GM12878 (cell line): ENCODE measurements at regions not wholly inside any gene's neighbourhood (a gene's known extent, or its start where the extent isn't known, plus 50 kb on each side); places are given as distances from the start of the nearest gene placed in this dataset.

Source experiments
- ATAC-seq: fragments of 200-7000 bp; cut with Tn5 transposase; 3 replicates; pipeline ENCODE4 v1.9.1; 2020; ENCODE audit warnings: mild to moderate bottlenecking, moderate library complexity
- BruUV-seq: library from RNA; stranded (reverse); fragments of 400-500 nt; replicated peaks from 2 replicates; lab custom pipeline; 2021; lab: Mats Ljungman, UMichigan
- CTCF ChIA-PET: fragments of 300-600 bp; sonication (Branson Sonifier 250); formaldehyde crosslinking; extraction: SDS; loops from one replicate; lab custom pipeline; 2021; ENCODE audit warnings: inconsistent platforms; lab: Yijun Ruan, JAX
- POLR2A ChIA-PET: fragments of 350-600 bp; formaldehyde crosslinking; extraction: SDS; loops from one replicate; lab custom pipeline; 2021; ENCODE audit warnings: inconsistent platforms; lab: Charles Lee
- RAD21 ChIA-PET: fragments of 300-600 bp; sonication (Branson Sonifier 250); formaldehyde crosslinking; loops from one replicate; lab custom pipeline; 2023; ENCODE audit warnings: antibody characterized with exemption; ENCODE audit not compliant: unreplicated experiment; lab: Charles Lee
- SMC1A ChIA-PET: fragments of 300-600 bp; sonication (Branson Sonifier 250); formaldehyde crosslinking; loops from one replicate; lab custom pipeline; 2023; ENCODE audit not compliant: unreplicated experiment, uncharacterized antibody; lab: Charles Lee
- DNase-seq: peaks from one replicate; pipeline ENCODE4 v3.0.0-alpha.2; 2011; ENCODE audit warnings: low read depth, low spot score
- FAIRE-seq: peaks from 3 replicates; lab custom pipeline; 2011; peaks lifted over from hg19 to GRCh38; lab: Jason Lieb, UNC
- H2AFZ ChIP-seq: 2 replicates; pipeline ENCODE4 v1.6.0; 2011; ENCODE audit warnings: low read depth, low read length, control low read depth; ENCODE audit not compliant: control insufficient read depth
- H3K27ac ChIP-seq: 2 replicates; pipeline ENCODE4 v1.5.1; 2011; ENCODE audit warnings: control low read depth; ENCODE audit not compliant: control insufficient read depth, insufficient read depth
- H3K27me3 ChIP-seq, 2 experiments: replicated peaks in 1 of 2; 2 replicates each; pipeline versions ENCODE4 v1.6.0 to v1.6.1; 2011; ENCODE audit warnings: low read length in 1 of 2; ENCODE audit not compliant: control insufficient read depth in 2 of 2, insufficient read depth in 2 of 2
- H3K36me3 ChIP-seq, 2 experiments: 2 replicates each; pipeline ENCODE4 v1.5.1; 2011; ENCODE audit warnings: low read length in 1 of 2; ENCODE audit not compliant: control insufficient read depth in 2 of 2, insufficient read depth in 2 of 2
- H3K4me1 ChIP-seq: 2 replicates; pipeline ENCODE4 v1.6.1; 2011; ENCODE audit warnings: mild to moderate bottlenecking, low read length, moderate library complexity, mixed read lengths; ENCODE audit not compliant: control insufficient read depth, insufficient read depth
- H3K4me2 ChIP-seq: 2 replicates; pipeline ENCODE4 v1.6.0; 2011; ENCODE audit warnings: control low read depth; ENCODE audit not compliant: control insufficient read depth, insufficient read depth
- H3K4me3 ChIP-seq: fragments of 200-600 bp; sonication (generic); 2 replicates; pipeline ENCODE4 v1.5.1; 2016
- H3K79me2 ChIP-seq: 2 replicates; pipeline ENCODE4 v1.6.0; 2011; ENCODE audit warnings: low read length; ENCODE audit not compliant: control insufficient read depth, insufficient read depth
- H3K9ac ChIP-seq: 2 replicates; pipeline ENCODE4 v1.8.0; 2011; ENCODE audit warnings: low read length, control low read depth, mixed read lengths; ENCODE audit not compliant: control insufficient read depth, insufficient read depth
- H3K9me3 ChIP-seq: replicated peaks from 3 replicates; pipeline ENCODE4 v1.5.1; 2011; ENCODE audit warnings: mild to moderate bottlenecking, low read length; ENCODE audit not compliant: control insufficient read depth, insufficient read depth
- H4K20me1 ChIP-seq: 2 replicates; pipeline ENCODE4 v1.6.0; 2011; ENCODE audit not compliant: control insufficient read depth, insufficient read depth
- ASH2L ChIP-seq: fragments of 300-600, 200-600 bp; sonication (generic); IDR thresholded peaks from 2 replicates; pipeline ENCODE4 v1.6.1; 2017; ENCODE audit warnings: low read depth, mild to moderate bottlenecking, borderline replicate concordance
- EP300 ChIP-seq, 2 experiments: fragments of 150-350 bp in 1 of 2; IDR thresholded peaks; 2 replicates each; pipeline ENCODE4 v1.6.1; 2011 to 2012; ENCODE audit warnings: low read depth in 2 of 2, low read length in 2 of 2, borderline replicate concordance in 1 of 2, improper control_type of control experiment in 1 of 2, inconsistent platforms in 1 of 2; ENCODE audit not compliant: control insufficient read depth in 1 of 2
- JUND ChIP-seq: IDR thresholded peaks from 2 replicates; pipeline ENCODE4 v1.6.1; 2012; ENCODE audit warnings: low read depth, mild to moderate bottlenecking, low read length, improper control_type of control experiment, moderate library complexity
- MTA2 ChIP-seq: fragments of 450-650 bp; IDR thresholded peaks from 2 replicates; pipeline ENCODE4 v1.6.1; 2016; ENCODE audit warnings: low read depth, mild to moderate bottlenecking, moderate library complexity
- MYB ChIP-seq: fragments of 150-350 bp; IDR thresholded peaks from 2 replicates; pipeline ENCODE4 v1.6.1; 2014; ENCODE audit warnings: mild to moderate bottlenecking, low read depth, low read length, borderline replicate concordance
- MYC ChIP-seq: IDR thresholded peaks from 2 replicates; pipeline ENCODE4 v1.6.1; 2011; ENCODE audit warnings: mild to moderate bottlenecking, low read length, moderate library complexity, inconsistent platforms; ENCODE audit not compliant: insufficient read depth, insufficient replicate concordance, insufficient read length, severe bottlenecking
- NFIC ChIP-seq: IDR thresholded peaks from 2 replicates; pipeline ENCODE4 v1.6.1; 2012; ENCODE audit warnings: low read depth, mild to moderate bottlenecking, inconsistent platforms, low read length, moderate library complexity
- POLR2A ChIP-seq: IDR thresholded peaks from 2 replicates; pipeline ENCODE4 v1.6.1; 2011; ENCODE audit warnings: low read depth, mild to moderate bottlenecking, low read length
- SIN3A ChIP-seq: IDR thresholded peaks from 2 replicates; pipeline ENCODE4 v1.6.1; 2012; ENCODE audit warnings: low read depth, low read length, improper control_type of control experiment
- SIX5 ChIP-seq: IDR thresholded peaks from 2 replicates; pipeline ENCODE4 v1.6.1; 2011; ENCODE audit warnings: mild to moderate bottlenecking, low read depth, low read length, moderate library complexity; ENCODE audit not compliant: severe bottlenecking
- SMC3 ChIP-seq: IDR thresholded peaks from 2 replicates; pipeline ENCODE4 v1.6.1; 2011; ENCODE audit warnings: low read length, improper control_type of control experiment, borderline replicate concordance
- SREBF2 ChIP-seq: IDR thresholded peaks from 2 replicates; pipeline ENCODE4 v1.6.1; 2012; ENCODE audit warnings: mild to moderate bottlenecking, low read length
- WRNIP1 ChIP-seq: IDR thresholded peaks from 2 replicates; pipeline ENCODE4 v1.6.1; 2011; ENCODE audit warnings: low read depth, low read length, improper control_type of control experiment, borderline replicate concordance
- ZZZ3 ChIP-seq: IDR thresholded peaks from 2 replicates; pipeline ENCODE4 v1.6.1; 2011; ENCODE audit warnings: low read depth; ENCODE audit not compliant: control insufficient read depth, insufficient read length
- WGBS: methylation state at CpG from one replicate; pipeline ENCODE4 v1.1.6; 2016; ENCODE audit warnings: low lambda C conversion rate; ENCODE audit not compliant: insufficient replicate concordance, insufficient coverage; ENCODE audit errors: missing lambda C conversion rate; 5-methylcytosine and 5-hydroxymethylcytosine counted together
- in situ Hi-C: fragments of 300-500 bp; cut with MboI; formaldehyde crosslinking; loops from 9 replicates; pipeline ENCODE4 v1.14.3; 2018; ENCODE audit warnings: mixed read lengths
- intact Hi-C: fragments of 100-400 bp; cut with micrococcal nuclease; formaldehyde crosslinking; loops from one replicate; pipeline ENCODE4 v1.14.2; 2022; ENCODE audit not compliant: unreplicated experiment
- TF ChIP-seq, protein P1 (sequence below): IDR thresholded peaks from 2 replicates; pipeline ENCODE4 v1.6.1; 2011; ENCODE audit warnings: low read depth, low read length, improper control_type of control experiment, borderline replicate concordance
- TF ChIP-seq, protein P2 (sequence below): fragments of 450-650 bp; IDR thresholded peaks from 2 replicates; pipeline ENCODE4 v1.6.1; 2018; ENCODE audit warnings: borderline replicate concordance, mild to moderate bottlenecking; ENCODE audit not compliant: partially characterized antibody

DNA sequence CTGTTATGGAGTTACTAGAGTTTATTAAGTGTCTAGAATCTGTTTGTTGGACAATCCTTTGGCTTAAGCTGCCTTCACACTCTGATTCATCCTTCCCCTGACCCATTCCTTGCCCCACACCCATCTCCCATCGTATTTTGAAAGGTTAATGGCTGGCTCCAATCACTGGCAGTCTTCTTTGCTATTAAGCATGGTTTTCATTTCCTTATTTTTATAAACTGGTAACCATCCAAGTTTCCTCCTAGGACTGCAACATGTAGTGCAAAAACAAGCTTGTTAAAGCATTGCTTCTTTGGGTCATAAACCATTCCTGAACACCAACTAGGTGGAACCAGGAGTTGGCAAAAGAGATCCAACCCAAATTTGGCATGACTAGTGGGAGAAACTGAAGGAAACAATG lies 148.4 kb downstream of the DTWD1 start:
- Histone ChIP-seq H3K9me3 (no peaks in the 10 kb centered on the region), H3K27ac (no peak overlapping the region), H4K20me1 (no peaks in the 10 kb centered on the region), H3K4me3 (no peak overlapping the region), H3K27me3 (no peaks in the 10 kb centered on the region), H3K4me1 (no peaks in the 10 kb centered on the region), H3K9ac (no peak overlapping the region), H2AFZ (no peak overlapping the region), H3K36me3 (no peaks in the 10 kb centered on the region), H3K79me2 (no peaks in the 10 kb centered on the region), H3K4me2 (no peak overlapping the region)
- DNase-seq (no peak), FAIRE-seq (no peak), ATAC-seq (no peak)
- ChIA-PET SMC1A (no interaction called here), CTCF (no interaction called here), POLR2A (no interaction called here), RAD21 (no interaction called here)
- WGBS: 0% methylated on average over 1 of the region's 1 CpG
- no peak for TF ChIP-seq POLR2A
- TF ChIP-seq ASH2L: no peak
- no peak for TF ChIP-seq EP300 (IDR thresholded peaks at IDR 0.05; ENCODE audit: borderline replicate concordance in 1 of 2, control insufficient read depth in 1 of 2, low read depth in 2 of 2, low read length in 2 of 2)
- TF ChIP-seq, protein P1, sequence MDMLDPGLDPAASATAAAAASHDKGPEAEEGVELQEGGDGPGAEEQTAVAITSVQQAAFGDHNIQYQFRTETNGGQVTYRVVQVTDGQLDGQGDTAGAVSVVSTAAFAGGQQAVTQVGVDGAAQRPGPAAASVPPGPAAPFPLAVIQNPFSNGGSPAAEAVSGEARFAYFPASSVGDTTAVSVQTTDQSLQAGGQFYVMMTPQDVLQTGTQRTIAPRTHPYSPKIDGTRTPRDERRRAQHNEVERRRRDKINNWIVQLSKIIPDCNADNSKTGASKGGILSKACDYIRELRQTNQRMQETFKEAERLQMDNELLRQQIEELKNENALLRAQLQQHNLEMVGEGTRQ: no peak
- no peak for TF ChIP-seq SIX5
- in situ Hi-C loops: no loop called here
- no TSS peak for BruUV-seq
- intact Hi-C loops: no loop called here

DNA sequence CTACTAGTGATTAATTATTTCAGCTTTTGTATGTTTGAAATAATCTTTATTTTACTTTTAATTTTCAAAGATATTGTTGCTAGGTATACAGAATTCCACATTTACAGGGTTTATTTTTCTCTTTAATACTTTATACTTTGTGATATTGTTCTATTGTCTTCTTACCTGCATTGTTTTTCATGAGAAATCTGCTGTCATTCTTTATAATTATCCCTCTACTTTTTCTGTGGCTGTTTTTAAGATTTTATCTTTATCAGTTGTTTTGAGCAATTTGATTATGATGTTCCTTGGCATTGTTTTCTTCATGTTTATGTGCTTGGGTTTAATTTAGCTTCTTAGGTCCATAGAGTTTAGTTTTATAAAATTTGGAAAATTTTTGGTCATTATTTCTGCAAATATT lies 168.6 kb downstream of the DTWD1 start:
- BruUV-seq: no TSS peak
- in situ Hi-C loops (no loop called here), intact Hi-C loops (no loop called here)
- H3K27me3 ChIP-seq: no peaks in the 10 kb centered on the region
- ATAC-seq (no peak), FAIRE-seq (no peak), DNase-seq (no peak)
- H3K4me3 ChIP-seq: no peak overlapping the region
- RAD21 ChIA-PET: no interaction called here
- H3K79me2 ChIP-seq: no peaks in the 10 kb centered on the region
- POLR2A ChIA-PET: no interaction called here
- H3K4me2 ChIP-seq: no peak overlapping the region
- CTCF ChIA-PET: no interaction called here
- H3K9ac ChIP-seq: no peak overlapping the region
- SMC1A ChIA-PET: no interaction called here
- no peak overlapping the region for H2AFZ ChIP-seq
- no peaks in the 10 kb centered on the region for H3K9me3 ChIP-seq
- H3K4me1 ChIP-seq: no peaks in the 10 kb centered on the region
- no peaks in the 10 kb centered on the region for H3K36me3 ChIP-seq
- no peaks in the 10 kb centered on the region for H4K20me1 ChIP-seq
- no peak overlapping the region for H3K27ac ChIP-seq
- TF ChIP-seq POLR2A (no peak), JUND (no peak), NFIC (no peak), MTA2 (no peak), ZZZ3 (no peak), SREBF2 (no peak), SIN3A (no peak), WRNIP1 (no peak), MYC (no peak), MYB (no peak), SMC3 (no peak)
- TF ChIP-seq, protein P2, sequence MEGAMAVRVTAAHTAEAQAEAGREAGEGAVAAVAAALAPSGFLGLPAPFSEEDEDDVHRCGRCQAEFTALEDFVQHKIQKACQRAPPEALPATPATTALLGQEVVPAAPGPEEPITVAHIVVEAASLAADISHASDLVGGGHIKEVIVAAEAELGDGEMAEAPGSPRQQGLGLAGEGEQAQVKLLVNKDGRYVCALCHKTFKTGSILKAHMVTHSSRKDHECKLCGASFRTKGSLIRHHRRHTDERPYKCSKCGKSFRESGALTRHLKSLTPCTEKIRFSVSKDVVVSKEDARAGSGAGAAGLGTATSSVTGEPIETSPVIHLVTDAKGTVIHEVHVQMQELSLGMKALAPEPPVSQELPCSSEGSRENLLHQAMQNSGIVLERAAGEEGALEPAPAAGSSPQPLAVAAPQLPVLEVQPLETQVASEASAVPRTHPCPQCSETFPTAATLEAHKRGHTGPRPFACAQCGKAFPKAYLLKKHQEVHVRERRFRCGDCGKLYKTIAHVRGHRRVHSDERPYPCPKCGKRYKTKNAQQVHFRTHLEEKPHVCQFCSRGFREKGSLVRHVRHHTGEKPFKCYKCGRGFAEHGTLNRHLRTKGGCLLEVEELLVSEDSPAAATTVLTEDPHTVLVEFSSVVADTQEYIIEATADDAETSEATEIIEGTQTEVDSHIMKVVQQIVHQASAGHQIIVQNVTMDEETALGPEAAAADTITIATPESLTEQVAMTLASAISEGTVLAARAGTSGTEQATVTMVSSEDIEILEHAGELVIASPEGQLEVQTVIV: no peak
